Panc1 (cell line): ENCODE measurements at regions not wholly inside any gene's neighbourhood (a gene's known extent, or its start where the extent isn't known, plus 50 kb on each side); places are given as distances from the start of the nearest gene placed in this dataset.

Experiments used
- ATAC-seq: fragments of 200-7000 bp; cut with Tn5 transposase; 2 replicates; pipeline ENCODE4 v1.9.1; 2020; ENCODE audit warnings: mild to moderate bottlenecking, moderate library complexity
- BruUV-seq: library from RNA; stranded (reverse); fragments of 400-500 nt; replicated peaks from 2 replicates; lab custom pipeline; 2021; lab: Mats Ljungman, UMichigan
- CTCF ChIA-PET: fragments of 300-600 bp; sonication (Branson Sonifier 250); formaldehyde crosslinking; loops from one replicate; lab custom pipeline; 2022; ENCODE audit warnings: antibody characterized with exemption; lab: Charles Lee
- POLR2A ChIA-PET: fragments of 300-600 bp; sonication (Branson Sonifier 250); formaldehyde crosslinking; loops from one replicate; lab custom pipeline; 2022; ENCODE audit warnings: antibody characterized with exemption; lab: Charles Lee
- DNase-seq: peaks from one replicate; pipeline ENCODE4 v3.0.0-alpha.2; 2010; ENCODE audit warnings: low read depth, low spot score
- H3K27ac ChIP-seq: 2 replicates; pipeline ENCODE4 v1.5.1; 2011; ENCODE audit warnings: mild to moderate bottlenecking, low read length, inconsistent platforms
- H3K27me3 ChIP-seq: fragments of 200-500 bp; sonication (Bioruptor generic); 2 replicates; pipeline ENCODE4 v1.6.0; 2014; ENCODE audit warnings: low read length, inconsistent platforms; ENCODE audit not compliant: control insufficient read depth, insufficient read depth
- H3K36me3 ChIP-seq: fragments of 200-500 bp; sonication (Bioruptor generic); 2 replicates; pipeline ENCODE4 v1.5.1; 2014; ENCODE audit warnings: inconsistent platforms, mild to moderate bottlenecking, low read length, moderate library complexity; ENCODE audit not compliant: control insufficient read depth, insufficient read depth
- H3K4me1 ChIP-seq: 2 replicates; pipeline ENCODE4 v1.5.1; 2011; ENCODE audit warnings: inconsistent platforms, mild to moderate bottlenecking, low read length, moderate library complexity; ENCODE audit not compliant: control insufficient read depth, insufficient read depth
- H3K4me3 ChIP-seq, 2 experiments: 2 replicates each; pipeline ENCODE4 v1.5.1; 2011 to 2012; ENCODE audit warnings: low read depth in 2 of 2, low read length in 2 of 2, mild to moderate bottlenecking in 2 of 2, inconsistent platforms in 1 of 2, moderate library complexity in 1 of 2
- H3K9me3 ChIP-seq: fragments of 200-500 bp; sonication (Bioruptor generic); 2 replicates; pipeline ENCODE4 v1.5.1; 2014; ENCODE audit warnings: low read depth, mild to moderate bottlenecking, inconsistent platforms, low read length, moderate library complexity; ENCODE audit not compliant: control insufficient read depth, insufficient read depth
- CTCF ChIP-seq: fragments of 450-650 bp; IDR thresholded peaks from 2 replicates; pipeline ENCODE4 v1.5.1; 2017; ENCODE audit warnings: mild to moderate bottlenecking
- POLR2AphosphoS5 ChIP-seq: IDR thresholded peaks from 2 replicates; pipeline ENCODE4 v1.6.1; 2012; ENCODE audit warnings: mild to moderate bottlenecking, low read depth, low read length, moderate library complexity
- SIN3A ChIP-seq: IDR thresholded peaks from 2 replicates; pipeline ENCODE4 v1.6.1; 2012; ENCODE audit warnings: low read depth, mild to moderate bottlenecking, low read length, moderate library complexity, borderline replicate concordance; ENCODE audit not compliant: insufficient read depth
- TCF7L2 ChIP-seq: IDR thresholded peaks from 2 replicates; pipeline ENCODE4 v1.6.1; 2011; ENCODE audit warnings: mild to moderate bottlenecking, low read depth, low read length, inconsistent platforms
- in situ Hi-C: cut with HindIII; loops from 2 replicates; pipeline ENCODE4 v1.10.0; 2016; ENCODE audit warnings: low sequenced_read_pairs, low pct_unique_long_range_greater_than_20kb
- intact Hi-C: fragments of 100-400 bp; cut with micrococcal nuclease; formaldehyde crosslinking; loops from one replicate; pipeline ENCODE4 v1.10.0; 2022; ENCODE audit not compliant: unreplicated experiment
- TF ChIP-seq, protein P1 (sequence below), 2 experiments: IDR thresholded peaks; 2 replicates each; pipeline ENCODE4 v1.6.1; 2011 to 2012; ENCODE audit warnings: low read depth in 2 of 2, control low read depth in 1 of 2, low read length in 1 of 2, mild to moderate bottlenecking in 1 of 2, moderate library complexity in 1 of 2; ENCODE audit not compliant: insufficient read depth in 1 of 2

DNA sequence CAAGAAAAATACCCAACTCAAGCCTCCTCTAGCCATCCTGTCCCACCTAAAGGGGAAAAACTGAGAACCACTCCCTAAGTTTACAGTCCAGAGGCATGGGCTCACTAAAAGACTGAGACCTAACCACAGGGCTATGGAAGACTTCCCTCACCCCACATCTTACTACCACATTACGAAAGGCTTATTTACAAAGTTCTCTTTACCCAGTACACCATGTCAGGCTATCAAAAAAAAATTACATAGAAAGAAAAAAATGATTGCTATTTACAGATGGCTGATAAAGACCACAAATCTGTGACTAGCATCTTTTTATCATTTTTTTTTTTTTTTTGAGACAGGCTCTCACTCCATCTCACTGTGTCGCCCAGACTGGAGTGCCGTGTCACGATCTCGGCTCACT, 69.7 kb upstream of the TNPO1 start:
- no peaks in the 10 kb centered on the region for H3K27me3 ChIP-seq
- in situ Hi-C loops (no loop called here), intact Hi-C loops (no loop called here)
- TF ChIP-seq, protein P1, sequence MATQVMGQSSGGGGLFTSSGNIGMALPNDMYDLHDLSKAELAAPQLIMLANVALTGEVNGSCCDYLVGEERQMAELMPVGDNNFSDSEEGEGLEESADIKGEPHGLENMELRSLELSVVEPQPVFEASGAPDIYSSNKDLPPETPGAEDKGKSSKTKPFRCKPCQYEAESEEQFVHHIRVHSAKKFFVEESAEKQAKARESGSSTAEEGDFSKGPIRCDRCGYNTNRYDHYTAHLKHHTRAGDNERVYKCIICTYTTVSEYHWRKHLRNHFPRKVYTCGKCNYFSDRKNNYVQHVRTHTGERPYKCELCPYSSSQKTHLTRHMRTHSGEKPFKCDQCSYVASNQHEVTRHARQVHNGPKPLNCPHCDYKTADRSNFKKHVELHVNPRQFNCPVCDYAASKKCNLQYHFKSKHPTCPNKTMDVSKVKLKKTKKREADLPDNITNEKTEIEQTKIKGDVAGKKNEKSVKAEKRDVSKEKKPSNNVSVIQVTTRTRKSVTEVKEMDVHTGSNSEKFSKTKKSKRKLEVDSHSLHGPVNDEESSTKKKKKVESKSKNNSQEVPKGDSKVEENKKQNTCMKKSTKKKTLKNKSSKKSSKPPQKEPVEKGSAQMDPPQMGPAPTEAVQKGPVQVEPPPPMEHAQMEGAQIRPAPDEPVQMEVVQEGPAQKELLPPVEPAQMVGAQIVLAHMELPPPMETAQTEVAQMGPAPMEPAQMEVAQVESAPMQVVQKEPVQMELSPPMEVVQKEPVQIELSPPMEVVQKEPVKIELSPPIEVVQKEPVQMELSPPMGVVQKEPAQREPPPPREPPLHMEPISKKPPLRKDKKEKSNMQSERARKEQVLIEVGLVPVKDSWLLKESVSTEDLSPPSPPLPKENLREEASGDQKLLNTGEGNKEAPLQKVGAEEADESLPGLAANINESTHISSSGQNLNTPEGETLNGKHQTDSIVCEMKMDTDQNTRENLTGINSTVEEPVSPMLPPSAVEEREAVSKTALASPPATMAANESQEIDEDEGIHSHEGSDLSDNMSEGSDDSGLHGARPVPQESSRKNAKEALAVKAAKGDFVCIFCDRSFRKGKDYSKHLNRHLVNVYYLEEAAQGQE (IDR thresholded peaks at IDR 0.05; ENCODE audit: insufficient read depth in 1 of 2, low read depth in 2 of 2, low read length in 1 of 2) = no peak
- no peak for TF ChIP-seq SIN3A
- no peak for TF ChIP-seq CTCF
- TF ChIP-seq POLR2AphosphoS5 = no peak
- TF ChIP-seq TCF7L2 = no peak
- H3K27ac ChIP-seq = no peak overlapping the region
- no TSS peak for BruUV-seq
- no peaks in the 10 kb centered on the region for H3K9me3 ChIP-seq
- DNase-seq (no peak), ATAC-seq (no peak)
- H3K4me1 ChIP-seq = no peaks in the 10 kb centered on the region
- no peaks in the 10 kb centered on the region for H3K36me3 ChIP-seq
- H3K4me3 ChIP-seq = no peak overlapping the region
- POLR2A ChIA-PET = no interaction called here
- CTCF ChIA-PET = no interaction called here

DNA sequence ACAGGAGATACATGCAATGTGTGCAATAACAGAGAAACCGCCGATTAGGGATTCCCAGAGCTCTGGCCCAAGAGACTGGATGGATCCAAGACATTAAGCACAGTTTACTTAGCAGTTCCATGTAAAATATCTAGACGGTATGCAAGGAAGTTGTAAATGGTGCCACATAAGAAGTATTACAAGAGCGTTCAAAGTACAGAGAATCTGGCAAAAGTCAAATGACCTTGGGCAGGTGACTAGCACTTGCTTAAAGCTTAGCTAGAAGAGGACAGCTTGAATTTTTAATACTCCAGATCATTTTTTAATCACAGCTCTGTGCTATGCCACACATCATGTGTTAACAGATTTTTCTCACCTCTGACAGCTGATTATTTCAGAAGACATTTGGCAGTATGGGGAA, 72.3 kb upstream of the TNPO1 start:
- ATAC-seq (no peak), DNase-seq (no peak)
- BruUV-seq = no TSS peak
- no peaks in the 10 kb centered on the region for H3K27me3 ChIP-seq
- in situ Hi-C loops = no loop called here
- H3K4me1 ChIP-seq = no peaks in the 10 kb centered on the region
- no peak overlapping the region for H3K4me3 ChIP-seq
- POLR2A ChIA-PET = no interaction called here
- H3K36me3 ChIP-seq = no peaks in the 10 kb centered on the region
- CTCF ChIA-PET = no interaction called here
- TF ChIP-seq POLR2AphosphoS5 = no peak
- TF ChIP-seq, protein P1 (IDR thresholded peaks at IDR 0.05; ENCODE audit: insufficient read depth in 1 of 2, low read depth in 2 of 2, low read length in 1 of 2) = no peak
- TF ChIP-seq SIN3A = no peak
- no peak for TF ChIP-seq TCF7L2
- TF ChIP-seq CTCF = no peak
- intact Hi-C loops = no loop called here
- H3K9me3 ChIP-seq = no peaks in the 10 kb centered on the region
- no peak overlapping the region for H3K27ac ChIP-seq
